GM06990 (cell line): ENCODE measurements at regions not wholly inside any gene's neighbourhood (a gene's known extent, or its start where the extent isn't known, plus 50 kb on each side); places are given as distances from the start of the nearest gene placed in this dataset.

Source experiments
- DNase-seq: peaks from one replicate; pipeline ENCODE4 v3.0.0-alpha.2; 2011; ENCODE audit not compliant: insufficient read length; ENCODE audit errors: extremely low read depth
- H3K27me3 ChIP-seq: replicated peaks from 2 replicates; pipeline ENCODE4 v1.6.0; 2011; ENCODE audit warnings: low read length; ENCODE audit not compliant: control insufficient read depth, insufficient read depth
- H3K36me3 ChIP-seq: 2 replicates; pipeline ENCODE4 v1.5.1; 2011; ENCODE audit warnings: low read length; ENCODE audit not compliant: control insufficient read depth, insufficient read depth
- H3K4me3 ChIP-seq: replicated peaks from 2 replicates; pipeline ENCODE4 v1.5.1; 2011; ENCODE audit warnings: low read depth, mild to moderate bottlenecking, control low read depth, low read length
- CTCF ChIP-seq: IDR thresholded peaks from 2 replicates; pipeline ENCODE4 v1.5.1; 2011; ENCODE audit warnings: low read length, control low read depth, mild to moderate bottlenecking, inconsistent platforms; ENCODE audit not compliant: insufficient read depth, poor library complexity, severe bottlenecking

GRCh38 chr10:33566001-33566400 lies 231.5 kb upstream of the NRP1 start:
- Histone ChIP-seq H3K27me3 (no peaks in the 10 kb centered on the region; the same call in 1 of the 2 replicates), H3K4me3 (no peak overlapping the region), H3K36me3 (no peaks in the 10 kb centered on the region)
- TF ChIP-seq CTCF: no peak
- DNase-seq: no peak

GRCh38 chr10:33565231-33565630 lies 230.8 kb upstream of the NRP1 start:
- H3K36me3 ChIP-seq: no peaks in the 10 kb centered on the region
- H3K27me3 ChIP-seq: no peaks in the 10 kb centered on the region; the same call in 1 of the 2 replicates
- no peak for DNase-seq
- TF ChIP-seq CTCF: no peak
- H3K4me3 ChIP-seq: no peak overlapping the region

GRCh38 chr10:33559105-33559504 lies 224.6 kb upstream of the NRP1 start:
- H3K36me3 ChIP-seq: no peaks in the 10 kb centered on the region
- peak; percentile 24 for DNase-seq
- no peak for TF ChIP-seq CTCF

GRCh38 chr10:33557313-33557712 lies 222.8 kb upstream of the NRP1 start:
- Histone ChIP-seq H3K27me3 (no peaks in the 10 kb centered on the region; the same call in 1 of the 2 replicates), H3K4me3 (no peak overlapping the region), H3K36me3 (no peaks in the 10 kb centered on the region)
- DNase-seq: no peak
- no peak for TF ChIP-seq CTCF

More at GRCh38 chr10:33559105-33559504, 224.6 kb upstream of the NRP1 start:
- Histone ChIP-seq H3K27me3 (no peaks in the 10 kb centered on the region; the same call in 1 of the 2 replicates), H3K4me3 (no peak overlapping the region)

DNA sequence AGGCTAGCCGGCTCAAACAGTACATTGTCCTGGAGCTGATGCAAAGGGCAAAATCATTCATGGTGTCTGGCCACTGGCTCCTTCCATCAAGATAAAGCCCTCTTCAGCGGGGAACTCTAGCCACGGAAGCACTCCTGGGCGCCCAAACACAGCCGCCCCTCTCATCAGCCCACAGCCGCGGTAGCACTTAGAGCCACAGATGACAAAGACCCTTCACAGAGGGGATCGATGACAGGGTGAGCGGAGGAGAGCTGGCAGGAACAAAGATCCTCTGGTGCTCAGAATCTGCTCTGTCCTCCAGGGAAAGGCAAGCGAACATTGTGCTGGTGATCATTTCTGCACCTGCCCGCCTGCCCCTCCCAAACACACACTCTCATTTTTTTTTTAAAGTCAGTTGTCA lies 222.2 kb upstream of the NRP1 start:
- no peak for DNase-seq
- TF ChIP-seq CTCF: no peak
- H3K36me3 ChIP-seq: no peaks in the 10 kb centered on the region
- H3K27me3 ChIP-seq: no peaks in the 10 kb centered on the region; the same call in 1 of the 2 replicates
- no peak overlapping the region for H3K4me3 ChIP-seq

DNA sequence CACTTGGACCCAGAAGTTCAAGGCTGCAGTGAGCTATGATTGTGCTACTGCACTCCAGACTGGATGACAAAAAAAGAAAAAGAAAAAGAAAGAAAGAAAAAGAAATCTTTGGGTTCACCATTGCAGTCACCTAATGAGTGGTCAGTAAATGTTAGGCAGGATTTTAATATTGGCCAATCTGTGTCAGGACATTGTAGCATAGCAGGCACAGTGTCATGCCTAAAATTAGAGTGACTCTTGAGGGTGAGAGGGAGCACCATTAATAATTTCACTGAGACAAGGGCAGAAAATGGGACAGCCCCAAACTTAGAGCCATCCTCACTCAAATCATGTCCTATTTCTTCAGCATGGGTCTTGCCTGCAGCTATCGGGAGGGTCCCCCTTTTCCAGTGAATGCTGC lies 221.6 kb upstream of the NRP1 start:
- no peak for DNase-seq
- no peaks in the 10 kb centered on the region; the same call in 1 of the 2 replicates for H3K27me3 ChIP-seq
- H3K36me3 ChIP-seq: no peaks in the 10 kb centered on the region
- no peak for TF ChIP-seq CTCF
- no peak overlapping the region for H3K4me3 ChIP-seq
